GM18507 (cell line): ENCODE measurements at regions not wholly inside any gene's neighbourhood (a gene's known extent, or its start where the extent isn't known, plus 50 kb on each side); places are given as distances from the start of the nearest gene placed in this dataset.

Source experiments
- DNase-seq: peaks from one replicate; pipeline ENCODE4 v3.0.0; 2011; ENCODE audit warnings: low read depth; ENCODE audit not compliant: insufficient read length; ENCODE audit errors: extremely low spot score
- FAIRE-seq: peaks from 2 replicates; lab custom pipeline; 2011; peaks lifted over from hg19 to GRCh38; lab: Jason Lieb, UNC

DNA sequence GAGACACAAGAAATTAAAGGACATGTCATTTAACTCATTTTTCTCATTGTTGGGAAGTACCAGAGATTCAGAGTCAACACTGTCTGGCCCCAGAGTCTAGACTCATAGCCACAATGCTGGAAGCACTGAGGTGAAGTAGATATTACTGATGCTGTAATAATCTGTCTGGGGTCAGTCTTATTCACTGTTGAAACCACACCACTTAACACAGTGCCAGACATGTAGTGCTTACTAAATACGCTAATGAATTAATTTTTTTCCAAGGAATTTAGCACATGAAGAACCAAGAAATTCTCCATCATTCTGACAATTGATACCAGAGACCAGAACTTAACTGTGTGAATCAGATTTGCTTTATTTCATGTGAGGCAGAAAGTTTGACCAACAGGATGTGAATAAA lies 150.8 kb upstream of the STAC start:
- DNase-seq = no peak
- FAIRE-seq = no peak

GRCh38 chr3:36232797-36233489 lies 147.4 kb upstream of the STAC start:
- FAIRE-seq = no peak

DNA sequence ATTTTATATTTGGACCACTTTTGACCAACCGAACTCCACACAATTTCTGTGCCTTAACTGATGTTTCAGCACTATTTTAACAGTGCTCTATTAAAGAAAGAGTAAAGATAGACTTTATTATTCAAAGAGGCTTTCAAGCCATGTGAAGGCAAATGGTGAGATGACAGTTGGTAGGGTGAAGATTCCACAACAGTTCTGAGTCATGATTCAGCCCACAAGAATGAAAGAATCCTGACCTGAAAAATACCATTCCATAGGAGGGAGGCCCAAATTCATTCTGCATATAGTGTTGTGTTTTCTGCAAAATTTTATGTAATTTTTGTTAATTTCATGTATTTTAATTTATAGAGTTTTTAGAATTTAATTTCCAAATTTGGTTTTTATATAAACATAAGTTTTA lies 135.6 kb upstream of the STAC start:
- FAIRE-seq = no peak
- no peak for DNase-seq

More at GRCh38 chr3:36232797-36233489, 147.4 kb upstream of the STAC start:
- no peak for DNase-seq

- DNase-seq (no peak), FAIRE-seq (no peak)
Observed at GRCh38 chr3:36248374-36248773, 131.9 kb upstream of the STAC start.

DNA sequence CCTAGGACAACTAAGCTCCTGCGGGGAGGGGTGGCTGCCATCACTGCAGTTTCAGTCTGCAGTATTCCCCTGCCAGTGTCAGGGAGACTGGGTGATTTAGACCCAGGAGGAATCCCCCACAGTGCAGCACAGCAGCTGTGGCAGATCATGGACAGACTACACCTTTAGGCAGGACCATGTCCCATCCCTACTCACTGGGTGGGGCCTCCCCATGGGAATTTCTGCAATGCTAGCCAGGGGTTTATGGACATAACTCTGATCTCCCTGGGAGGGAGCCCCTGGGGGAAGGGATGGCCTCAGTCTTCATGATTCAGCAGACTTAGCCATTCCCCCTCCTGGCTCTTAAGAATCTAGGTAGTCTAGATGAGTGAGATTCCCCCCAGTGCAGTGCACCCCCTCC lies 130.1 kb upstream of the STAC start:
- FAIRE-seq (no peak), DNase-seq (no peak)

- no peak for FAIRE-seq
Observed at GRCh38 chr3:36257158-36257852, 123.0 kb upstream of the STAC start.

GRCh38 chr3:36258421-36258820 lies 121.9 kb upstream of the STAC start:
- FAIRE-seq (no peak), DNase-seq (no peak)

More at GRCh38 chr3:36257158-36257852, 123.0 kb upstream of the STAC start:
- DNase-seq = no peak

DNA sequence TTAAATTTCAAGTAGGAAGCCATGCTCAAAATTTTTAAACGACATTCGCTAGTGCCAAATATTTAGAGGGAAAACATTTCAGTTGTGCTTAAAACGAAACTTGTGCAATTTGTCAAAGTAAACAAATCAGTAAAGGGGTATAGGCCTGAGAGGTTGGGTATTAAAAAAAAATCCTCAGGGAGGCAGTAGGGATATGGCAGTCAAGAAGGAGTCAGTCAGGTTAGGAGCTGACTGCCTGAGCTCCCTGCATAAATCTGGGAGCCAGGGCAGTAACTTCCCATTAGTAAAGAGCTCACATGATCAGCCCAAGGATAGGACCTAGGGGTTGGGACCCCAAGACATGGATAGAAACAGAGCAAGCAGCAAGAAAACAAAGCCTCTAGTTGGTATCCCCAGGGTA lies 120.7 kb upstream of the STAC start:
- DNase-seq (no peak), FAIRE-seq (no peak)

- no peak for DNase-seq
- no peak for FAIRE-seq
Observed at GRCh38 chr3:36269274-36269673, 111.0 kb upstream of the STAC start.

- DNase-seq (no peak), FAIRE-seq (no peak)
Observed at GRCh38 chr3:36282766-36283165, 97.5 kb upstream of the STAC start.

DNA sequence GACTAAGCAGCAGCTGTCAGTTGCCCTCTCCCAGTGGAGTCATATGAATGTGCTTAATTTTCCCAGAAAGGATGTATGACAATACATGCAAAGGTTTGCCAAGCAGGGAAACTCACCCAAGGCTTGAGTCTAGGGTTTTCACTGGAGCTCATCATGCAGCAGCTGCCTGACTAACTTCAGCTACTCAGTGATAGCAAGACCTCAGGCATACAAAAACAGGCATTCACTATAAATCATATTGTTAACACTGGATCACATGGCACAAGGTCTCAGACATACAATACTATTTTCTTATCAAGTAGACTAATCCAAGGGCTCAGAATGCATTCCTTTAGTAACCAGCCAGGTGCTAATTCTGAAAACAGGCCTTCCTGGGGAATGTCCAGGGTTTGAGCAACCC lies 85.0 kb upstream of the STAC start:
- FAIRE-seq (no peak), DNase-seq (no peak)

- no peak for DNase-seq
- no peak for FAIRE-seq
Observed at GRCh38 chr3:36297195-36297594, 83.1 kb upstream of the STAC start.

GRCh38 chr3:36298188-36298587 lies 82.1 kb upstream of the STAC start:
- FAIRE-seq (no peak), DNase-seq (no peak)

- no peak for DNase-seq
- FAIRE-seq = no peak
Observed at GRCh38 chr3:36302158-36302509, 78.2 kb upstream of the STAC start.

DNA sequence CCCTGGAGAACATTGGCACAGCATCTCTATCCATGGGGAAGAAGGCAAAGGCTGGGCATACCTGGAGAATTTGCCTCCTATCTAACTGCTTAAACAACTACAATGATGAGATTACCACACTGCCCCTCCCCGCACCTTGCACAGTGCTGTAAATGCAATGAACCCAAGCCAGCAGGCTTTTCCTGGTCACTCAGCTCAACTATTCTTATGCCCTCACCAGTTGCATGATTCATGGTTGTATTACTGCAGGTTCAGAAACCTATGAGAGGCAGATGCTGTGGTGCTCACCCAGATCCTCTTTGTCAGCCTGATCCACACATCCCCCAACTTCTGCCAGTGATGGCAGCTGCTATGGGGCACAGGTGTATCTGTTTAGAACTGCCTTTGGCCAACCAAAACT lies 77.7 kb upstream of the STAC start:
- FAIRE-seq (no peak), DNase-seq (no peak)

GRCh38 chr3:36303286-36303685 lies 77.0 kb upstream of the STAC start:
- FAIRE-seq = no peak

DNA sequence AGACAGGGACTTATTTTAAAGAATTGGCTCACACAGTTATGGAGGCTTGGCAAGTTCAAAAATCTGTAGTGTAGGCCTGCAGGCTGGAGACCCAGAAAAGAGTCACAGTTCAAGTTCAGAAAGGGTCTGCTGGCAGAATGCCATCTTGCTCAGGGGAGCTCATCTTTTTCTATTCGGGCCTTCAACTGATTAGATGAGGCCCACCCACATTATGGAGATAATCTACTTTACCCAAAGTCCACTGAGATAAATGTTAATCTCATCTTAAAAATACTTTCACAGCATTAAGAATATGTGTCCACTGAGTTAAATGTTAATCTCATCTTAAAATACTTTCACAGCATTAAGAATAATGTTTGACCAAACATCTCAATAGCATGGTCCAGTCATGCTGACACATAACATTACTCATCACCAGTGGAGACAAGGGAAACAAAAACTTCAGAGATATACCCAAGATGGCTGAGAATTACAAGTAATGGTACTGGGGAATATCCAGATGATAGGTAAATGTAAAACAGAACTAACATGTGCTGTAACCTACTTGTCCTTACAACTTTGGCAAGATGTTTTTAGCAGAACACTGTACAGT lies 74.3 kb upstream of the STAC start:
- DNase-seq (no peak), FAIRE-seq (no peak)

More at GRCh38 chr3:36303286-36303685, 77.0 kb upstream of the STAC start:
- no peak for DNase-seq

DNA sequence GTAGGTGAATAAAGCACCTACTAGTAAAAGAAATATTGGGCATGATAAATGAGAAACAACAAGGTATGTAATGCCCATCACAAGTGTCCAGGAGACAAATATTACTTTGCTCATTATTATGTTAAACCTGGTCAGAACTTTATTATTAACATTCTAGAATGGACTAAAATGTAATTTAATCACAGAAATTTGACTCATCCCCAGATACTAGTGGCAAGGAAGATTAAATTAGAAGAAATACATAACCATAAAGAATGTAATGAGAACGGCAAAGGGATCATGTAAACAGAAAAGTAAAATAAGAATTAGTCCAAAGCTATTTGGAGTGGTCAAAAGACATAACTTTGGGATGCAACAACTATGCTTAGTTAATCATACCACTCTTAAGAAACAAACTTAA lies 71.2 kb upstream of the STAC start:
- FAIRE-seq = no peak

GRCh38 chr3:36312351-36312750 lies 68.0 kb upstream of the STAC start:
- no peak for DNase-seq

More for the DNA sequence above, 71.2 kb upstream of the STAC start:
- DNase-seq = no peak

GRCh38 chr3:36317915-36318314 lies 62.4 kb upstream of the STAC start:
- DNase-seq (no peak), FAIRE-seq (peak; percentile 29)

More at GRCh38 chr3:36312351-36312750, 68.0 kb upstream of the STAC start:
- no peak for FAIRE-seq
